ENCODE measurements at regions not wholly inside any gene's neighbourhood (a gene's known extent, or its start where the extent isn't known, plus 50 kb on each side); places are given as distances from the start of the nearest gene placed in this dataset.

- TF ChIP-seq CTCF (IDR thresholded peaks at IDR 0.05; ENCODE audit: borderline replicate concordance, extremely low read depth, low read length, poor library complexity, severe bottlenecking) (no peak), EZH2 (IDR thresholded peaks at IDR 0.05; ENCODE audit: borderline replicate concordance, low read depth, low read length, severe bottlenecking) (no peak)
Observed at GRCh38 chr1:72942008-72942407, 659.7 kb upstream of the NEGR1 start.
